GM19468 (cell line): ENCODE measurements at regions not wholly inside any gene's neighbourhood (a gene's known extent, or its start where the extent isn't known, plus 50 kb on each side); places are given as distances from the start of the nearest gene placed in this dataset.
"Not testable (repeated sequence)": the region's sequence is repeated elsewhere in the genome, so short reads cannot be mapped to it uniquely, and the experiment has no call there.

ENCODE experiments used
- ATAC-seq: cut with Tn5 transposase; IDR thresholded peaks from one replicate; pipeline ENCODE4 v1.9.1; 2021; ENCODE audit warnings: mild to moderate bottlenecking, moderate library complexity, moderate number of reproducible peaks; ENCODE audit not compliant: unreplicated experiment; ENCODE audit errors: extremely low read depth

GRCh38 chr2:199042660-199043379 lies 414.9 kb downstream of the SATB2 start:
- ATAC-seq, result no peak

GRCh38 chr2:199040522-199040921 lies 417.2 kb downstream of the SATB2 start:
- no peak for ATAC-seq

- not testable (repeated sequence) for ATAC-seq
These were observed 424.0 kb downstream of the SATB2 start for GRCh38 chr2:199033761-199034160.

DNA sequence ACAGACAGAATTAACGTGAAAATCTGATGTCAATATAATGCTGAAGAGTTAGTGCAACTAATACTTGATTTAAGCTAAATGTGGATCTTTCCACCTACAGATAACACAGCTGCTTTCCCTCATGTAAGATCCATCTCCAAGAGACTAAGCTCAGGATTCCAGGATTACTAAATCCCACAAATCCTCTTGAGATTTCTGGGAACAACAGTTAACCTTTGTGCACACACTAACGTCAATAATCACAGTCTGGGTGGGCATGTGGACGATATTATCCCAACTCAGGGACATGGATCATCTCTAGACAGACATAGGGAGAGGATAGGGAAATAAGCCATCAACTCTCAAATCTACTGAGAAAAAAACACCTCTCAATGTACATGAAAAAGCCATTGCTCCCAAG lies 432.6 kb downstream of the SATB2 start:
- no peak for ATAC-seq

DNA sequence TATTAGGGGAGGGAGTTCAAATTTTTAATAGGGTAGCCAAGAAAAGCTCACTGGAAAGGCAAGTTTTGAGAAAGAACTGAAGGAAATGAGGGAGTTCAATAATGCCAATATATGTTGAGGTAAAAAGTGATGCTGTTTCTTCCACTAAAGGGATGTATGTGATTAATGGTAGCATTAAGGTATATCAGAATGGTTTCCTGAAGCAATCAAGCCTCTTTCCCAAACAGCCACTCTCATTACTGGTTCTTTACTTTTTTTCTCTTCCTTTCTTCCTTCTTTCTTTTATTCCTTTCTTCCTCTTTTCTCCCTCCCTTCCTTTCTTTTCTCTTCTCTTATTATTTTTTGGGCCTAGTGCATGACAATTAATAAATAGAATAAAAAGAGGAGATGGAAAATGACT lies 433.5 kb downstream of the SATB2 start:
- ATAC-seq, result no peak

DNA sequence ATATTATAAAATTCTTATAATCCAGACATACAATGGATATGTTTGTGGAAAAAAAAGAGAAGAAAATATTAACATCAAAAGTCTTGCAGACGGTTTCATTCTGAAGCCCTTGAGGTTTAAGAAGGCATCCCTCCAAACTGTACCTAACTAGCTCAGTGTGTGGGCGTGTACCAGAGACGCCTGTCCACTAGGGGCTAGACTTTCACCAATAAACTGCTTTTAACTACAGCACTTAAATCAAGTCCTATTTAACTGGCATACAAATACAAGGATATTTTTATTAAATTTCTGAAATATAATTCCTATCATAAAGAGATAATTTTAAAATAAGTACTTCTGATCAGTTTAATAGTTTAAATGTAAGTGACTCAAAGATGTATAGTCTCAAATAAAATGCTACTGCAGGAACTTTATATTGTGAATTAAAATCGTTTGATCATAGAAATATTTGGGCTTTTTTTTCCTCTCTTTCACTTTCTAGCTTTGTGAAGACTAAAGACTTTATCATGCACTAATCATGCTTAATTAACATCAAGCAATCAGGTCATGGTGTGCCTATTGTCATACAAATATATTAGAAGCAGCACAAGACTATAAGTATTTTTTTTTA lies 437.7 kb downstream of the SATB2 start:
- no peak for ATAC-seq

DNA sequence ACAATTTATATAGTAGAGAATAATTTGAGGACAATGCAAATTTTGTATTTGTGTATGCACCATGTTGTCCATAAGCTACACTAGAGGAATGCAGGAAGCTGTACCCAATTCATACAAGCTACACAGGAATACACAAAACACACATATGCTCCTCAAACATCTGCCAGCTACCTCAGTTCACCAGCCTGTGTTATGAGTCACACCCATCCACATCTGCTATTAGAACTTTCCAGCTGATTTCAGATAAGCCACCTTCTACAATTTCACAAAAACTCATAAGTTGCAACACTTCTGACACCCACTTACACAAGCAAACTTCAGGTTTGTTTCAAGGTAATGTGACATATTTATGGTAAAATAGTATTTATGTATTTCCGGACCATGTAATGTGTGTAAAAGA lies 438.9 kb downstream of the SATB2 start:
- no peak for ATAC-seq

- no peak for ATAC-seq
These were observed 442.7 kb downstream of the SATB2 start for GRCh38 chr2:199015072-199015471.

DNA sequence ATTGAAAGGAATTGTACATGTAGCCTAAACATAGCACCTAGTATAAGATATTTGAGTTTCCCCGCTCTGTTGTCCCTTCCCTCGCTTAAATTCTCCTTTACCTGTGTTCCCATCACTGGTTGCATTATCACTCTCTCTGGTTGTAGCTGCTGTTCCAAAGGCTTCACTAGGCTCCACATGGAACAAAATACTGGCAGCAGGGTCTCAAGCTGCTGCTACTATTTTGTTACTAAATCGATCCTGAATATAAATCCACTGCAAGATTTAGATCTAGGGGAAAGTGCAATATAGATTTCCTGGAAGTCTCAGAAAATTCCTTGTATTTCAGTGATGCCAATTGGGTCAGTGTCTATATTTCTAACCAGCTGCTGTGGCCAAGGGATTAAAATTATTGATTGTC lies 443.5 kb downstream of the SATB2 start:
- no peak for ATAC-seq

GRCh38 chr2:199011908-199012307 lies 445.8 kb downstream of the SATB2 start:
- ATAC-seq, result no peak

GRCh38 chr2:198994678-198995077 lies 463.1 kb downstream of the SATB2 start:
- no peak for ATAC-seq

- no peak for ATAC-seq
These were observed 466.3 kb downstream of the SATB2 start for GRCh38 chr2:198991431-198991830.

- no peak for ATAC-seq
These were observed 482.0 kb downstream of the SATB2 start for GRCh38 chr2:198975779-198976178.

GRCh38 chr2:198973785-198974184 lies 484.0 kb downstream of the SATB2 start:
- no peak for ATAC-seq

- no peak for ATAC-seq
These were observed 484.6 kb downstream of the SATB2 start for GRCh38 chr2:198973181-198973580.

GRCh38 chr2:198968545-198968944 lies 489.2 kb downstream of the SATB2 start:
- ATAC-seq, result no peak

DNA sequence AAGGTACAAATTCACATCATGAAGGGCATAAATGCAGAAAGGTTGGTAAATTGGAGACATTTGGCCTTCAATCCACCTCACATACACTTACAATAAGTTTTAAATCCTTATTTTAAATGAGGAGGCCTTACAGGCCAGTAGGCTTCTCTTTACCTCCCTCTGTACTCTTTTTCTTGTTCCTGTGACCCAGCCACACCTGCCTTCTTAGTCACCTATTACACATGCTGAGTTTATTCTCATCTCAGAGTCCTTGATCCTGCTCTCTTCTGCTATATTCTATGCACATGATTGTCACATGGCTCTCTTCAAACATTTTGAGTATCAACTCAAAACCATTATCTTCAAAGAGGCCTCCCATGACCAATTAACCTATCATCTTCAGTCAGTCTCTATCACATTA lies 491.5 kb downstream of the SATB2 start:
- no peak for ATAC-seq

DNA sequence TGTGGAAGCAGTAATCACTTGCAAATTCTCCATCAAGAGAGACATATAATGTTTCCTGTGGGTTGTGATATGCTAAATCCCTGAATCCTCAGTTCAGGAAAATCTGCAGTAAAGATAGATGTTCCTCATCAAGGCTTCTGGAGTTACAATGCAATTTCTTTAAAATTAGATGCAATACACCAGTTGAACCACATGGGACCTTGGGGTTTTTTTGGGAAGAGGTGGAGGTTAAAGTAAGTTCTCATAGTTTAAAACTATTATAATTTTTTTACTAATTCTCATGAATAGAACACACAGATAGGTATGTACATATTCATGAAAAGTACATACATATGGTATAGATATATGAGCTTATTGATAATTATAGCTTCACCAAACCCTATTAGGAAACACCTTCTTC lies 496.2 kb downstream of the SATB2 start:
- ATAC-seq, result no peak

DNA sequence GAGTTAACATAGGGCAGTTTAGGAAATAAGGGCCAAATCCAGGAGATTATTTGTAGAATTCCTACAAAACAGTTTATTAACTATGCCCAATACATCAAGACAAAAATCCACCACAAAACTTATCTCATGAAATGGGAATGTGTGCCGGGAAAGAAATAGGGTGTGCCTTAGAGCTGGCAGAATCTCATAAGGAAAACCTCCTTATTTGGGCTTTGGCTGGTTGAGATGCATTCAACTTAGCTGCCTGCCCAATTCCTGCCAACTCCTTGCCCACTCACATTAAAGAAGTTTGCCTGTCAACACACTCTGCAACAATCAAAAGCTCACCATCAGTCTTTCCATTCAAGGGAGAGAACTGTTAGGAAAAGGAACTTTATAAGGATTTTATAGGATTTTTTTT lies 500.6 kb downstream of the SATB2 start:
- no peak for ATAC-seq

GRCh38 chr2:198953328-198953727 lies 504.4 kb downstream of the SATB2 start:
- ATAC-seq, result no peak

- no peak for ATAC-seq
These were observed 506.9 kb downstream of the SATB2 start for GRCh38 chr2:198950803-198951202.

GRCh38 chr2:198945496-198945895 lies 512.2 kb downstream of the SATB2 start:
- ATAC-seq, result no peak
